ENCODE measurements at regions not wholly inside any gene's neighbourhood (a gene's known extent, or its start where the extent isn't known, plus 50 kb on each side); places are given as distances from the start of the nearest gene placed in this dataset.

- no peak for TF ChIP-seq POLR2AphosphoS5 (IDR thresholded peaks at IDR 0.05; ENCODE audit: low read depth, low read length)
- TF ChIP-seq TAF1 (IDR thresholded peaks at IDR 0.05; ENCODE audit: low read depth, low read length) = no peak
- TF ChIP-seq POLR2A (IDR thresholded peaks at IDR 0.05; ENCODE audit: low read depth, low read length) = no peak
- TF ChIP-seq PAX5 (IDR thresholded peaks at IDR 0.05; ENCODE audit: insufficient read depth, low read length, severe bottlenecking) = no peak
- TF ChIP-seq POU2F2 (IDR thresholded peaks at IDR 0.05; ENCODE audit: low read depth, low read length) = no peak
Observed at GRCh38 chr13:99859178-99860177, 112.1 kb downstream of the ZIC5 start.
